ENCODE measurements at regions not wholly inside any gene's neighbourhood (a gene's known extent, or its start where the extent isn't known, plus 50 kb on each side); places are given as distances from the start of the nearest gene placed in this dataset.

DNA sequence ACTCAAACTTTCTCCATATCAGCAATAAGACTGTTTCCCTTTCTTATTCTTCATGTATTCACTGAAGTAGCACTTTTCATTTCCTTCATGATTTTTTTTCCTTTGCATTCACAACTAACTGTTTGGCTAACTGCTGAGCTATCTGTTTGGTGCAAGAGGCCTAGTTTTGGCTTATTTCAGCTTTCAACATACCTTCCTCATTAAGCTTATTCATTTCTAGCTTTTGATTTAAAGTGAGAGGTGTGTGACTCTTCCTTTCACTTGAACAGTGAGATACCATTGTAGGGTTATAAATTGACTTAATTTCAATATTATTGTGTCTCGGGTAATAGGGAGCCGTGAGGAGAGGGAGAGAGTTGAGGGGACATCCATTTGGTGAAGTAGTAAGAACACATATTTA lies 262.0 kb upstream of the PREP start:
- no peak for DNase-seq (ENCODE audit: low read depth, low spot score)

DNA sequence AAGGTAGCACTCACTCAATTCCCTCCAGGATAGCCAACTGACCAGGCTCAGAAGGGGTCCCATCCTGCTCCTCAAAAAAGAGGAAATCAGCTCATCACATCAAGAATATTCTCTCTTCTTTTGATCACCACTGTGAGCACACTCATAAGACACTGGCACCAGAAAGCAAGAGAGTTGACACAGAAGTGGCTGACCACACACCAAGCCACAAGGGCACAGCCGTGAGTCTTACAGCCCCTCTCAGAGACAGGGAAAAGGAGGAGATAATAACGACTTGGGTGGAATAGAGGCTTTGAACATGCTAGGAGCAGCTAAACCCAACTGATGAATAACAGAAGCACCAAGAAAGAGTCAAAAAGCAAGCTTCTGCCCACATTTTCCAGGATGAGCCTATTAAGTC lies 249.1 kb upstream of the PREP start:
- DNase-seq (ENCODE audit: low read depth, low spot score) = no peak

DNA sequence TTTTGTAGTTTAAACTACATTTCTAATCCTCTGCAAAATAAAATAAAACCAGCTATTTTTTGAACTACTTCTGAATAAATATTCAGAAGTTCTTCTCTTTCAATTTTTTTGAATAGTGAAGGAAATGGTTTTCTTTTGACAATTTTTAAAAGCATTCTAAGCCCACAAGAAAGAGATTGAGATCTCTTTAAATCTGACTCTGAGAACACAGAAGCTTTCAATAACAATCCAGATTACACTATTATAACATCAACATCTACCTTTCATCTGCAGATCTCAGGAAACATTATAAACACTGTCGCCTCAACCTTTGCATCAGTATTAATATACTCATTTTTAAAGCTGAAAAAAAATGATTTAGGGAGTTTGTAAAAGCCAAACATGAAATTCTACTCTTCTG lies 247.5 kb upstream of the PREP start:
- DNase-seq (ENCODE audit: low read depth, low spot score) = no peak

DNA sequence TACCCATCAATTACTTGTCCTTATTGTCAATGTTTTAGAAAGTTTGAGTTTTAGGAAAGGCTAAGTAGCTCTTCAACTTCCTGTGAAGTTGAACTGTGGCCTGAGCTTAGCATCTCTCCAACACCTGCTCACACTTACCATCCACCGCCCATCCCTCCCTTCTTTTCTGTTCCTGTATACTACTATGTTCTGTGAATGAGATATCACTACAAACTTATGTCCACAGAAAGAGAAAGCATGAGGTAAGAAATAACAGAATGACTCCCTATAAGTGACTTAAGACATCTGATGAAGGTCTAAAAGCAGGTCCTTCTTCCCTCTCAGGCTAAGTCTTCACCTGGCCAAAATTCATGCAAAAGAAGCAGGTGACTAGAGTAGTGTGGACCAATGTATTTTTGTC lies 246.3 kb upstream of the PREP start:
- DNase-seq (ENCODE audit: low read depth, low spot score) = no peak

DNA sequence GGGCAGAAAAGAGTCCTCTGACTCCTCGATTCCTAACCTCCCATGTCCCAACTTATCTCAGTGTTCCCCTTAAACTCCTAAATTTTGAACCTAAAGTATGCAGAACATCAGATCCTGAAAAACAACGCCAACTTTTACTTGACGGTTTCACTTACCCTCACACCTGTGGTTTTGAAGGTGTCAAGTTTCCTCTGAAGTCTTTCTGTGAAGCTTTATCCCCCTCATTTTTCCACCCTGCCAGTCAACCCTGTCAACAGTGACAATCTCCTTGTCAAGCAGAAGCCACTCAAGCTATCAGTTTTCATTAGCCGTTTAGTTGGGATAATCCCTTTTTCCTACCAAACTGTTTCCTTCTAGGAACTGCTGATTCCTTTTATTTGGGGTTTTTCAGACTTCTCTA lies 245.4 kb upstream of the PREP start:
- no peak for DNase-seq (ENCODE audit: low read depth, low spot score)

DNA sequence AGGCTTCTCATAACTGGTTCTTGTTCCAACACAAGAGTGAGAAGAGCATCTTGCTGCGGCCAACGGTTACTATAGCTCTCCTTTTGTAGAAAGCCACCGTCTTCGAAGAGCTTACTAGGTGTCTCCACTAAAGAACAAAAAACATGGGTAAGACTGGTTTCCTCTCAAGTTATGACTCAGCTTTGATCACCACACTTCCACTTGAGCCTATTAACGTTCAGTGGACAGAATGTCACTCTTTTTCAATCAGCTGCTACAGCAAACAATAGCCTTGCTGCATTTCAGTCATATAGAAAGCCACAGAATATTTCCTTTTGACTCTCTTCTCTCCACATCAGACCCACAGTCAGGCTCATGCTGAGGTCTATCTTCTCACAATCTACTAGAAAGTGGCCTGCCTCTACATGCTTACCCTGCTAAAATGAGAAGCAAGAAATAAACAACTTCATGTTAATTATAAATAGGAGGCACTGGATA lies 243.5 kb upstream of the PREP start:
- no peak for DNase-seq (ENCODE audit: low read depth, low spot score)

DNA sequence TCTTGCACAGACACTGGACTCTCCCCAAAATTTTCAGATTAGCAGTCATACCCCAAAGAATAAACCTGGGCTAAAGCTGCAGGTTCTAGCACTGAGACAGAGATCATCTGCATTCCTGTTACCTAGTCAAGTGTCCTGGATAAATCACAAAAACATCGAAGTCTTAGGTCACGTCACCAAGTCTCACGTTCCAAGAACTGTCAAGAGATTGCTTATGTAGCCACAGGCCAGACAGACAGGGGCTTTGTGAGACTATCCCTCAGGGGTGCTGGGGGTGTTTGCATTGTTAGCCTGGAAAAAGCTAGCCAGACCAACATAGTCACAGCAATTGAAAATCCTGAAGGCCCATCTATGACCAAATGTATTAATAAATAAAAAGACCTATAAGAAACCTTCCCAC lies 243.1 kb upstream of the PREP start:
- no peak for DNase-seq (ENCODE audit: low read depth, low spot score)

DNA sequence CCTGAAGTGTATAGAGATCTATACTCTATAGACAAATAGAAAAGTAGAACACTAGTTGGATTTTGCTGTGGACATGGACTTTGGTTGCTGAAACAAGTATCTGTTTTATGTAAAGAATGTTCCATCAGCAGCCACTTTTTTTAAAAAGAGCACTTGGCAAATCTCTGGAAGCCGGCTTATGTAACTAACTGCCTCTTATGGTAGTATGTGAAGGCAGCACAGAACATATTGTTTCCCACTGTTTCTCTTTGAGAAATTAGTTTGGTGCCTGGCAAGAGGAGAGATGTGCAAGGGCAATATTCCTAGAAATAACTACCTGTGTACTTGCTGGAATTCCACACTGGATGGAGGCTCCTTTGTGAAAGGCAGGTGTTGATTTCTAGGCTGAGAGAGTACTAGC lies 242.3 kb upstream of the PREP start:
- no peak for DNase-seq (ENCODE audit: low read depth, low spot score)

DNA sequence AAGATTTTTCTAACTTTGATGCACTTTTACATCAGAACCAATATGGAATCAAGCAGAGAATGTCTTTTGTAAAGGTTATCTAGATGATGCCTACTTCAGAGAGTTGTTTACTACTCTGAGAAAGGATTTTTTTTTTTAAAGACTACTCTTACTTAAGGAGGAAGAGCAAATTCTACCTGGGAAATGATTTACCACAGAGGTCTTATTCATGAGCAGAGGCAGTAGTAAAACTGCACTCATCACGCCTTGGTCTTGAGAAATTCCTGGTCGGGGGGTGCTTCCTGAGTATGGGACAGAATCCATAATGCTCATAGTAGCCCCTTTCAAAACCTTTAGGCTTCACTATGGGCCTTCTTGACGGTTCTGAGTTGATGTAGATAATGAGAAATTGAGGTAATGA lies 241.8 kb upstream of the PREP start:
- no peak for DNase-seq (ENCODE audit: low read depth, low spot score)

DNA sequence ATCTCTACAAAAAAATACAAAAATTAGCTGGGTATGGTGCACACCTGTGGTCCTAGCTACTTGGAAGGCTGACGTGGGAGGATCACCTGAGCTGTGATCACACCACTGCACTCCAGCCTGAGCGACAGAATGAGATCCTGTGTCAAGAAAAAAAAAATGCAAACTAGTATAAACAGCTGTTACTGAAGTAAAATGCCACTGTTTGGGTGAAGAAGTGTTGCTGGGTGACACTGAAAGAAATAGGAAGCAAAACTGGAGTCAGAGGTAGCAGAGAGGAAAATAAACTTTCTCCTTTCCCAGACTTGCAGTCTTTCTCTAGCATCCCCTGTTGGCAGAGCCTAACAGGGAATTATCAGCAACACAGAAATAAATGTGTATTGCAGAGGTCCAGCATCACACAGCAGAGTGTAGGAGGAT lies 241.2 kb upstream of the PREP start:
- DNase-seq (ENCODE audit: low read depth, low spot score) = no peak

DNA sequence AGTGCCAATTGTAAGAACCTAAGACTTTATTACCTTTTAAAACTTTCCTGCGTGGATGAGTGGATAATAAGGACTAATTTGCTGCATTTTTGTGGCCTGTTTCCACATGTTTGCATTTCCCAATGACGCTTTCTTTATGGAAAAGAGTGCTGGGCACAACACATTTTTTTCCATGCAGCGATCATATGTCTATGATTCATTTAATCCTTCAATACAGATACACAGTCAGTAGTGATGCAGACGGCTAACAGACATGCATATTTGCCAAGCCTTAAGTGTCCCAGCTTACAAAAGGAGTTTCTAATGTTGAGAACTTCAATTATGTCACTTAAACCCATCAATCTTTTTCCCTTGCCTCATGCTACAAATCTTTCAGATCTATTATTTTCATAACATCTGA lies 239.8 kb upstream of the PREP start:
- DNase-seq (ENCODE audit: low read depth, low spot score) = no peak

DNA sequence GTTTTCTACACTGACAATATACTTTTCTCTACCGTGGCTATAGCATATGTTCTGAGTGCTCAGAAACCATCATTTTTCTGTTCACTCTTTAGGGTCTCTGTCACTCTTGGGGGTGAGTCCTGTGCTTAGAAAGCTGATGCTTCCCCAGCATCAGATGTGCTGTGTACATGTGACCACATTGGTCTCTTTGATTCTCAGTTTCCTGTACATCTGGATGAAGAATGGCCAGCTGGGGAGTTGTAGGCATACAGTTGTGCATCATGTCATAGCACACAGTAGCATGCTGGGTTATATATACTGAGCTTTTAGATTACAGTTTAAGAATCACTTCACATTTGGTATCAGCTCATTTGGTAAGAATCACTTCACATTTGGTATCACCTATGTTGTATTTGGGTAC lies 238.6 kb upstream of the PREP start:
- DNase-seq (ENCODE audit: low read depth, low spot score) = no peak

DNA sequence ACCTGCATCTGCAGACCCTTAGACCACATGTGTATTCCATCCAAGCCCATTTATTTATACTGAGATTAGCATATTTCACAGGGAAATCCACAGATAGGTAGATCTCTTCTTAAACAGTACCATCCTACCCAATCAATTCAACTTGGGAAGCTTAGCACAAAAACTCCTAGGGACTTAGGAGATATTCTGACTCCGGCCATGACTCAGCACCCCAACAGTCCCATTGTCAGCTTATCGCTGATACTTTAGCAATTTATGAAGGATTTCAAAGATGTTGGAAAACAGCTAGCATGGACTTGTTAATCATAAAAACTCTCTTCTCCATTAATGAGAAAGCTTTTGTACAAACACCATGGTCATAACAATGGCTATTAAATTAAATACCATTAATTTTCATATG lies 236.2 kb upstream of the PREP start:
- DNase-seq (ENCODE audit: low read depth, low spot score) = no peak

DNA sequence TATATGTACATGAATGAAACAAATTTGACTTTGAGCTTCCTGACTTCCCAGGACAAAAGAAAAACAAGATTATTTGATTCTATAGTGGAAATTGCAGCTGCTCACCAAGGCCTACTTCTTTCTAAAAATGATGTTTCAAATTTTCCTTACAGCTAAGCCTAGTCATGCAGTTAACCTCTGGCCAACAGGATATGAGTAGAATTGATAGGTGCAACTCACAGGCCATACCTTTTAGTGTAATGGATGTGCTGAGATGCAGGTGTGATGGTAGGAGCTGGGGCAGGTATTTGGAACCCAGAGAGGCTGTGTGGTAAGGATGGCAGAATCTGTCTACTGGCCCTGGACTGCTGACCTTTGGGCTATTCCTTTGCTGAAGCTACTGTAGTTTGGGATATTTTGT lies 230.9 kb upstream of the PREP start:
- no peak for DNase-seq (ENCODE audit: low read depth, low spot score)

DNA sequence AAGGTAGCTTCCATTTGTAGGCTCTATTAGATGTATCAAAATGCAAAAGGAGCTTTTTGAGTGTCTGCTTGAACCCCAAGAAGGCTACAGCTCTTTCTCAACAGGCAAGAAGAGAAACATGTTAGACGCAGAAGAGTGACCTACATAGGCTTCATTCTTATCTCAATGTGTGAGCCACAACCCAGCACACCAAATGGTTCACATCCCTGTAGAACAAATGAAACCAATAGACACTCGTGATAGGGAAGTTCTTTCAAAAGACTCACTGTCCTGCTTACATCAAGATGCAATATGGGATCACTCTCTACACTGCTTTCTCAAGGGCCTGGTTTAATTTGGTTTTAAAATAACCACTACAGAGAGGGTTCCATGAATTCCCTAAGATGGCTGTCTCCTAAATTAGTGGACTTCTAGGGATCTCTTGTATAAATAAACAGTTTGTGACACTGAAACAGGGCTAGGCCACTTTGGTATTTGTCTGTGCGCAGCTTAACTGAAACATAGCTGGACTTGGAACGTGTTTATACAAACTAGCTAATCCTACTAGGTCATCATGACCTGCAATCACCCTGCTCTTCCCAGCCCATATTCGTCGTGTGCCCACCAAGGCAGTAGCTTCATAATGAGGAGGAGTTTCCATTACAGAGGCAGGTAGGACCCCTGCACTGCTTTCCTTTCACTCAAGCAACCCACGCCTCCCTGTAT lies 225.4 kb upstream of the PREP start:
- no peak for DNase-seq (ENCODE audit: low read depth, low spot score)

DNA sequence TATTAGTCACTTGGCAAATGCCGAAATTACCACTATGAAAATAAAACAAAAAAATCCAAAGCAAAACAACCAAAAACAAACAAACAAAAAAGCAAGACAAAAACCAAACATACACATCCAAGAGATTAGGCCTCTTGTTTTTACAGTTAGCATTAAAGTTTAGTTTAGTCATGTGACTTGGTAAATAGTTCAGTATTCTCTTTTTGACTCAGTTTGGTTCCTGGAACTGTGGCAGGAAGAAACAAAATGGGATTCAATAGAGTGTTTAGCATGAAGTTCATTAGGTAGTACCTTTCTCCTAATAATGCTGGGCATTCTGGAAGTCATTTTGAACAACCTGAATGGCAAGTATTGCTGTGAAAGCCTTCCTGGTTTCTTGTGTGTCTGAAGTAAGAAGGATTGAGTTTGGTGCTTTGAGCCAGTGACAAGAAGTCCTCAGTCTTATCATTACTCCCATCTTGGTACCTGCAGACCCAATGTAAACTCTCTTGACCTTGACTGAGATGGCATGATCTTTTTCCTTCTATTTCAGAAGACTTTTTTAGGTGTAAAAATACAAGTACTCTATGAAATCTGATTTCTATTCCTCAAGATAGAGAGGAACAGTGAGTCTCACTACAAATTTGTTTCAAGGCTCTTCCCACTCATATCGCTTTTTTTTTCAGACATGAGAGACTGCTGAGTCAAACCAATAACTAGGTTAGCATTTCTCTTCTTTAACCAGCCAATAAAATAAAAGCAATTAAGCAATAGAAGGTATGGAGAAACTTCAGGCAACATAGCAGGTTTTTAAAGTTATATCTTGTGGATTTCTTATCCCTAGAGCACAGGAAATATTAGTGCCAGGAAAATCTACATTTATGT lies 223.6 kb upstream of the PREP start:
- DNase-seq (ENCODE audit: low read depth, low spot score) = no peak

DNA sequence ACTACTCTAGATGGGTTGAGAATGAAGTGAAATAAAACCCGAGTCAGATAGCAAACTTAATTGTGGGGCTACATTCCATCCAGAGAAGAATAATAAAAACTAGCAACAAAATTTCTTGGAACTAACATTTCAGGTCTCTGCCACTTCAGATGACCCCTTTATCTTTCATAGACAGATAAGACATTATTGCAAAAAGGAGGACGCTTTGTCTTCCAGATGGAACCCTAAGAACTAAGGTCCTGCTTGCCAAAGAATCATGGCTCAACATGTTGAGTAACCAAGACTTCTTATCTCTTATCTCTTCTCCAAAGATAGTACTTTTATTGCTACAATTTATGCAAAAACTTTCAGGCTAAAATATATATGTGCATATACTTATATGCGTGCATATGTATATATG lies 221.1 kb upstream of the PREP start:
- DNase-seq (ENCODE audit: low read depth, low spot score) = no peak

DNA sequence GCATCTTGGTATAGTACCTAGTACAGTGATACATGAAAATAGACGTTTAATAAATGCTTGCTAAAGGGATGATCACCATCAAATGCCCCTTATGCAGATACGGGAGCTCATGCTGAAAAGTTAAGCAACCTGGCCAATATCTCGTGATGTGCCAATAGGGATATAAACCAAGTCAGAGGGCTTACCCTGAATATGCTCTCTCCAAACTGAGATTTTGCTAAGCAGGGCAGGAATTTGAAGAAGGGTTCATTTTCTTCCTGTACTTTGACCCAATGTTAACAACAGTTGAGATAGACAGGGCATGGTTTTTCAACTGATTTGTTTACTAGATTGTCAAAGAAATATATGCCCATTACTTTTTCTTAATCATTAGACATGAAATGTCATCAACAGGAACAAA lies 219.3 kb upstream of the PREP start:
- DNase-seq (ENCODE audit: low read depth, low spot score) = no peak

DNA sequence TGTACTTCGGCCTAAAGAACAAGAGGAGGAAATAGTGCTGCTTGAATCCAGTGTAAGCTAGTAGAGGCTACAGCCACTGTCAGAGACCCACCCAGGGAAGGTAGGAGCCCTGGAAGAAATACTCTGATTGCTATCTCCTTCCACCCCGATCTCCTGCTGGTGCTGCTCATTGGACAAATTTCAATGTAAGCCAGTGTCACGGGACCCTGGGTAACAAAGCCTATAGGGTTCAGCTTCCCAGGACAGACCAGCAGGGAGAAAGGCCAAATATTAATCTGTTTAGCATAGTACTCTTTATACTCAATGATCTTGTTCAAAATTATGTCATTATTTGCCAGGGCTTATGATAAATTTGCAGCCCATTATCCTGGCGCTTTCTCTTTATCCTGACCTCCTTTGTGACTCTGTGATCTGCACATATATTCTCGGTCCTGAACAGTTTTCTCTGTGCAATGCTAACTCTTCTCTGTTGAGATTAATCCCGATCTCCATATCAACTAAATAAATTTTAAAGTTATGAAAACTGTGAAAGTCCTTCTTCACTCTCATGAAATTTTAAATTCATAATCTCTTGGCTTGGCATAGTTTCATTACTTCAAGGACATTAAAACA lies 218.8 kb upstream of the PREP start:
- no peak for DNase-seq (ENCODE audit: low read depth, low spot score)

DNA sequence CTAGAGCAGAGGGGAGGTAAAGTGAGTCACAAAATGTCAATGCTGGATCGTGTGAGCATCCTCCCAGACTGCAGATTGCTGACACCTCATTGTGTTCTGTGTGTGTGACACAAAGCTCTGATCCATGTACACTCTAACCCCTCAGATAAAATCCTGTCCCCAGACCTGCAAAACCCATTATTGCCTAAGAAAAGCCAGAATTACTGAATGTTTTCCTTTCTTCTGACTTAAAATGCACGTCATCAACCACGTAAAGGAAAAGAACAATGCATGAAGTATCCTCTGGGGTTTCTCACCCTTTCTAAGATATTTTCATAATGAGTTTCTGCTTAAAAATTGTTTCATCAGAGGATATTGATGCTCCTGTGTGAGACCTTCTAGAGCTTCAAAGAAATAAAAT lies 218.0 kb upstream of the PREP start:
- no peak for DNase-seq (ENCODE audit: low read depth, low spot score)

DNA sequence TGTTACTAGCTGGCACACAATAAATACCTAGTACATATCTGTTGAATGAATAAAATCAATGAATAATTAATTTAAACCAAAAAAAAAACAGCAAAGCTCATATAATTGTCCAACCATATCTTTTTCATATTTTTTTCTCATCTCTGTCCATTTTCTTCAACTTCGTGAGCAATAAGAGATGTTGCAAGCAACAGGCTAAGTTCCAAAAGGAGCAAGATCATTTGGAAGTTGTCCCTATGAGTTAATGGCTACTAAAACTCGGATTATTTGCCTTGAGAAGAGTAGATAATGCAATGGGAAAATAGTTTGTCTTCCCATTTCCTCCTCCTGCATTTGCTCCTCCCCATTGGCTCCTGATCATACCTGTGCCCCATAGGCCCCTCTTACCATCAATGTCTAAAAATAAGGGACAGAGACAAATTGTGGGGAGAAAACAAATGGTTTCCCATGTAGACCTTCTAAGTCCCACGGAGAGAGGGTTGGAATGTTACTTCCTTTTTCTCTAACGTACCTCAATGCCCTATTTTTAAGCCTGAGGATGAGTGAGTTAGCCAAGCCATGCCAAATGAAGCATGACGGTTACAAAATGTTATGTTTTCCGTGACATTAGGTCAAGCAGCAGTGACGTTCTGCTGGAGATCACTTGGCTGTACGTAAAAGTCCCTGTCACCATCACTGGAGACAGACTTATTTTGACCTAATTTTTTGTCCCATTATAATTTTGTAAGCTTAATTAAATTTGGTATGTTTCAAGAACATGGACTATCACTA lies 217.3 kb upstream of the PREP start:
- no peak for DNase-seq (ENCODE audit: low read depth, low spot score)

DNA sequence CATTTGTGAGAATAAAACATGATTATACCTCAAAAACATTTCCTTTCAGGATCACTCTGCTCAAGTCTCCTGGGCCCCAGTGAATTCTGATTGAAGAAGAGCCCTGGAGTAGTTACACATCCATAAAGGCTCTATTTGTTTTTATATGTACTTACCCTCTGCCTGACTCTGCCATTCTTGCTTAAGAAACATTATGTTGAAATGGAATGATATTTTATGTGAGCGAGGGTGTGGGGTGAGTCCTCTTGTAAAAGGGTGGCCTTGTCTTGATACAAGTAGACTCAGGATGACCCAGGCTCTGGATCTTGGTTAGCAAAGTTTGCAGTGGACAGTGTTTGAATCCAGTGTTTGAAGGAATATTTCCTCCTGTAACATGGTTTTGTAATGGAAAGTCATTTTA lies 215.4 kb upstream of the PREP start:
- DNase-seq (ENCODE audit: low read depth, low spot score) = no peak
